Cardiac septum (tissue), 1 donor: ENCODE measurements at regions not wholly inside any gene's neighbourhood (a gene's known extent, or its start where the extent isn't known, plus 50 kb on each side); places are given as distances from the start of the nearest gene placed in this dataset.

Experiments
- DNase-seq: peaks from one replicate; pipeline ENCODE4 v3.0.0-alpha.2; 2020; ENCODE audit warnings: low spot score
- intact Hi-C: fragments of 100-400 bp; cut with DNase I; formaldehyde crosslinking; loops from one replicate; pipeline ENCODE4 v1.14.0; 2022
- donor health status: DM: no; HTN: no; CAD: no.

DNA sequence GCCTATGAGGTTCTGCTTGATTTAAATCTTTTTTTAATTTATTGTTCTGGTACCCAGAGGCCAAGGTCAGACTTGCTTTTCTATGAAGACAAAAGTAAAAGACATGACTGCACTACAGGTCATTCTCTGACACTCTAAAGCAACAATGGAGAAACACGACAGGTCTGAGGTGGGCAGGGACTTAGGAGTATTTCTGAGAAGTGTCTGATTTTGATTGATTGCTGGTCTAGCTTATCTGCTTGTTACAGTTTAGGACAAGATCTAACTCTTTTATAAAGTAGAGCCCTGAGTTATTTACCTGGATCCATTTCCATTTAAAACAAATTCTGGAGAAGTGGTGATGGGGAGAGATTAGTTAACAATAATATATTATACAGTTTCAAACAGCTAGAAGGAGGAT lies 115.2 kb upstream of the STT3B start:
- intact Hi-C loops = loop anchor here (10.0 kb wide), 1 partner anchor 153 kb away; no protein-coding TSS in a partner anchor
- DNase-seq = no peak

DNA sequence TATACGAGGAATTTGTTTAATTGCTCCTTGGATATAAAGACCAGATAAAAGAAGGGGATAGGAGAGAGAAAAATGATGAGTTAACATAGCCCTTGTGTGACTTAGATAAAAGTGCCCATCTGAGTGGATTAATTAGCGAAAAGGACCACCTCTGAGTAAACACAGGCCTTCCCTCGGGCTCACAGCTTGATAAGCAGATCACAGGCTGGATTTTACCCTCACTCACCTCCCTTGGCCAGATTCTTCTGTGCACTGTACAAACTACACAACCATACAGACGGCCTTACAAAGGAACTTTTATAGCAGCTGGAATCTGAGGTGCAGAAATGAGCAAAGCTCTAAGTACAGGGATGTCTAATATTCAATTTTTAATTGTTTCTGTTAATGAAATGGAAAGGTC lies 112.4 kb upstream of the STT3B start:
- intact Hi-C loops = no loop called here
- DNase-seq = no peak

DNA sequence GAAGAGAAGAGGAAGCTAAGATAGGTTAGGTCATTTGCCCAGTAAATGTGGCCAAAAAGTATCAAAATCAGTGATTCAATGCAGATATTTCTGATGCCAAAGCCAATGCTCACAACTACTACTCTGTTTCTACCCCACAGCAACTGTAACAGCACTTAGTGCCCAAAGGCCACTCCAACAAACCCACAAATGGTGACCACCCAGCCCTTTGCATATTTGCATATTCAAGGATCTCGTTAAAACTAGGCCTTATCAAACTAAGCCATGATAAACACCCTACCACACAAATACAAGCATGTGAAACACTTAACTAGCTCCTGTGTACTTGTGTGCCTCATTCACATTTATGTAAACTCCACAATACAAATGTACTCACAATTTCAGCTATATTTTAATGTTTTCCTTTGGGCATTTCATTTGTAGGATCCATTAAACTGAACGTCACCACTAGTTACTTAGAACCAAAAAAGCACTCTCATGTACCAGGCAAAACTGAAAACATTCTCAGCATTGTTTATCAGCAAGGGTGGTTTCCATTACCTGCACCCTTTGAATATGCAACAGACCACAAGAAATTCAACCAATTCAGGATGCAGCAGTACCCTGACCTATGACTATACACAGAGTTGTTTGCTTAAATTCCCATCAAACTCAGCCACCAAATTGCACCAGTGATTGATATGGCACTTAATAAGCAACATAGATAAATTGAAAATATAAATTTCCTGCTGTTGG lies 111.2 kb upstream of the STT3B start:
- intact Hi-C loops = no loop called here

DNA sequence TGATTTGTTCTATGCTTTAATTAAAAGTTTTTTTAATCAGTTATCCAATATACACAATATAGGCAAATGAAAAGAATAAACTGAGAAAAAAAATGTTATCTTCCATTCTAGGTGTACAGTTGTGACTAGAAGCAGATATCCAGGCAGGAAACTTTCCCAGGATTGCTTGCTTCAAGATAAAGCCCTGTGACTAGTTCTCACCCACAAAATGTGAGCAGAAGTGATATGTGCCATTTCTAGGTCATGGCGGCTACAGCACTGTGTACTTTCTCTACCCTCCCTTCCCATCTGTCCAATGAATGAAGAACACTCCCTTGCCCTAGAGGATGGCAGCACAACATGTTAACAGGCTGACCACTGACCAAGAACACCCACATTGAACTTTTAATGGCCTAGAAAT lies 110.5 kb upstream of the STT3B start:
- DNase-seq = no peak
- intact Hi-C loops = no loop called here

More for the DNA sequence above, 111.2 kb upstream of the STT3B start:
- no peak for DNase-seq

DNA sequence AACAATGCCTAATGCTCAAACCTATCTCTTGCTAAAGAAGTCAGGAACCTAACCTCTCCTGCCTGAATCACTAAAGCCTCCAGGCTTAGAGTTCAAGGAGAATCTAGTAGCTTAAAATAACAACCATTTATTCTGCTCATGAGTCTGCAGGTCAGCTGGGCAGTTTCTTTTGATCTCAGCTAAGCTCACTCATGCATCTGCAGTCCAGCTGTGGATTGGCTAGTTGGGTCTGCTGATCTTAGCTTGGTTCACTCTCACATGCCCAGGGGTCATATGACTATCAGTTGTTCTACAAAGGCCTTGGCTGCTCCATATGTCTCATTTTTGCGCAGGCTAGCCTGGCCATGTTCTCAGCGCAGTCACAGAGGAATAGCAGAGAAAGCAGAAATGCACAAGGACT lies 109.2 kb upstream of the STT3B start:
- intact Hi-C loops = no loop called here
- no peak for DNase-seq

DNA sequence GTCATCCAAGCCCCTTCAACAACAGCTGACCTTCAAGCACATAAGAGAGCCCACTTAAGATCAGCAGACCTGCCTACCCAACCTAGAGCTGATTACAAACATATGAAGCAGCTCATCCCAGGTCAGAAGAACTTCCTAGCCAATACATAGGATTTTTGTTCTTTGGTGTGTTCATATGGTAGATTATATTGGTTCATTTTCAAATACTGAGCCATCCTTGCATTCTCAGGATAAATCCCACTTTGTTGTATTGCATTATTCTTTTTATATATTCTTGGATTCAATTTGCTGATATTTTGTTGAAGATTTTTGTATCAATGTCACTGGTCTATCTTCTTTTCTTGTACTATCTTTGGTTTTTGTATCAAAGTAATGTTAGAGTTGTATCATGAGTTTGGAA lies 107.3 kb upstream of the STT3B start:
- no peak for DNase-seq
- intact Hi-C loops = no loop called here

DNA sequence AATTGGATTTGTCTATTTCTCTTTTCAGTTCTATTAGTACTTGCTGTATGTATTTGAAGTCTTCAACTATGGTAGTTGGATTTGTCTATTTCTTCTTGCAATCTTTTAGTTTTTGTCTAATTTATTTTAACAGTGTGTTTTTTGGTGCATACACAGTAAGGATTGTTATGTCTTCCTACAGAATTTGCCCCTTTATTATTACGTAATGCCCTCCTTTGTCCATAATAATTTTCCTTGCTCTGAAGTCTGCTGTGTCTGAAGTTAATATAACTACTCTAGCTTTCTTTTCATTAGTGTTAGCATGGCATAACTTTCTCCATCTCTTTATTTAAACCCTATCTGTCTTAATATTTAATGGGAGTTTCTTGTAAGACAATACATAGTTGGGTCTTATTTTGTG lies 105.1 kb upstream of the STT3B start:
- no peak for DNase-seq
- intact Hi-C loops = no loop called here

DNA sequence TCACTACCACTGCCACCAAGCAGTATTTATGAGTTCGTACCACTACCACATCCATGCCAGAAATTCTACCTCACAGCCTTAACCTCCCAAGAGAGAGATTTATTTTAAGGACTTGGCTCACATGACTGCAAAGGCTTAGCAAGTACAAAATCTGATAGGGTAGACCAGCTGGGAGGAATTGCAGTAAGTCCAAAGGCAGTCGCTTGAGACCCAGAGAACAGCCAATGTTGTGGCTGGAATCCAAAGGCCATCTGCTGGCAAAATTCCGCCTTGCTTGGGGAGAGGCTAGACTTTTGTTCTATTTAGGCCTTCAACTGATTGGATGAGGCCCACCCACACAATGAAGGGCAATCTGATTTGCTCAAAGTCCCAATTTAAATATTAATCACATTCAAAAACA lies 101.4 kb upstream of the STT3B start:
- no peak for DNase-seq
- intact Hi-C loops = no loop called here

DNA sequence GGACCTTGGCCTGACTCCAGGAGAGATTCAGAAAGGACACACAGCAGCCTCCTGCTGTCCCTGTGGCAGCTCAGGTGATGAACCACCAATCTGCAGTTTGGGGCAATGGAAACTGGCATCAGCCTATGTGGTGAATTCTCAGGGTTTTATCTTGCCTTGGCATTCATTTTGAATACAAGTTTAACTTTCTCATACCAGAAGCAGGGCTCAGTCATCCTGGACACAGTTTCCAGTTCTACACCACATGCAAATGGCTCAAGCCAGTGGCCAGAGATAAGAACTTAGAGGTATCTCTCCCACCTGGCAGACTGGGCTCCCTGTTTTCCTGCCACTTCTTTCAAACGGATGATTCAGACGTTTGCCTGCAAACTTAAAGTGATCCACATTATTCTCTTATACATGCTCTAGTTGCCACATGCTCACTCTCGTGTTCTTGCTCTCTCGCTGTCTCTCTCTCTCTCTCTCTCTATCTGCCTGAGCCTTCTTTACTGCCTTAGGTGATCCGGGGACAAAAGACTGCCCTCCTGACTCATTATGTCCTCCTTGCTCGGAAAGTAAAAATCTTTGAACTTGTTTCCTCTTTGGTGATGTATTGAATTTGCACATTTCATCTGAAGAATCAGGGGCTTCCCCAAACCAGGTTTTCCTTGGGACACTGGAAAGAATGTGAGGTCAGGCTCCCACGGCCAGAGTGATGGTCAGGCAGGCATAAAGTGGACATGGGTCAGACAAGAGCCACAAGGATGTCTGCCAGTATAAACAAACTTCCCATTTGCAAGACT lies 99.6 kb upstream of the STT3B start:
- no peak for DNase-seq
- intact Hi-C loops = no loop called here

DNA sequence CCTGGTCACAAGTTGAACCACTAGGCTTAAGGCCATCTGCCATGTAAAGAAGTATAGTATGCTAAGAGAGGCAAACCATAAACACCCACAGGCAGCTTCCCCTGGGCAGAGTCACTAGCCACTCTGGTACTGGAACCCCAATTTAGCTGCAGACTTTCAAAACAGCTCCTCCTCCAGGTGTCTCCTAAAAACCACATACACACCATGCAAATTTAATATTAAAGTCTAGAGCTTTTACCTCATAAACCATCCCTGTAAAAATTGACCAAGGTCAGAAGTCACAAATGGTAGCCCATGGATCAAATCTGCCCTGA lies 99.1 kb upstream of the STT3B start:
- DNase-seq = no peak
- intact Hi-C loops = no loop called here

DNA sequence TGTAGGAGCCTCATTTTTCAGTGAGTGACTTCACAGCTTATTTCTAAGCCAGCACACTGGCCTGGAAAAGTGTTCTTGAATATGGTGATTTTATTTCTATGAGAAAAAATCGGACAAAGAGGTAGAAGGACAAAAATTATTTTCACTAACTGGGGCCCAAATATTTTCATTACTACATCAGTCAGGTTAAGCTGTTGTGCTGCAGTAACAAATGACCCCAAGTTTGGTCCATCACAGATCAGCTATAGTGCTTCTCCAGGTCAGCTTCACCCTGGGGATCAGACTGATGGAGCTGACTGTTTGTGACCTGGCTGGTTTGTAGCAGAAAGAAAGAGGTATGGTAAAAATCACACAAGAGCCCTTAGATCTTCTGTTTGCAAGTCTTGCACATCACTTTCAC lies 97.9 kb upstream of the STT3B start:
- DNase-seq = no peak

DNA sequence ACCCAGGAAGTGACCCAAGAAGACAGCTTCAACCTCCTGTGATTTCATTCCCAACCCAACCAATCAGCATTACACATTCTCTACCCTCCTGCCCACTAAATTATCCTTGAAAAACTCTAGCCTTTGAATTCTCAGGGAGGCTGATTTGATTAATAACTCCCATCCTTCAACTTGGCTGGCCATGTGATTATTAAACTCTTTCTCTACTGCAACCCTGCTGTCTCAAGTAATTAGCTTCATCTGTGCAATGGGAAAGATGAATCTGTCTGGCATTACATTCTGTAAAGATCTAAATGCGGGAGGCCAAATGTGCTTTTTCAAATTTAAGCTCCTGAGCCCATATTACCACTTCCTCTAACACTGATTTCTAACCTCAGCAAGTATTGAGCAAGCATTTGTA lies 95.9 kb upstream of the STT3B start:
- intact Hi-C loops = no loop called here
- DNase-seq = no peak

More for the DNA sequence above, 97.9 kb upstream of the STT3B start:
- intact Hi-C loops = no loop called here

DNA sequence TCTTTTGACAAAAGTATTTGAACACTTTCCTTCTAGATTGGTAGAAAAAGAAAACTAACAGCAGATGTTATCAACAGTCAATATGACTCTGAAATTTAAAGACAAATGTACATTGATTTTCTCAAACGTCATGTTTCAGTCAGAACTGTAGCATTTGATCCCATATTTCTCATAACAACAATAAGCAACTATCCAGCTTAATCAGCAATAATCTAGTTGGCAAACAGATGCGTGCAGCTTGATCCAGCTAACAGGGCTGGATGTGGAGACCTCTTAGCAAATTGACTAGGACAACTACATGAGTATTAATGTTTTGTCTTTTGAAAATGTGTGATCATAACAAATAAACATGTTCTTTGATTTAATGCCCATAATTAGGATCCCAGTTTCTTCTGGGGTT lies 94.0 kb upstream of the STT3B start:
- intact Hi-C loops = no loop called here
- no peak for DNase-seq

DNA sequence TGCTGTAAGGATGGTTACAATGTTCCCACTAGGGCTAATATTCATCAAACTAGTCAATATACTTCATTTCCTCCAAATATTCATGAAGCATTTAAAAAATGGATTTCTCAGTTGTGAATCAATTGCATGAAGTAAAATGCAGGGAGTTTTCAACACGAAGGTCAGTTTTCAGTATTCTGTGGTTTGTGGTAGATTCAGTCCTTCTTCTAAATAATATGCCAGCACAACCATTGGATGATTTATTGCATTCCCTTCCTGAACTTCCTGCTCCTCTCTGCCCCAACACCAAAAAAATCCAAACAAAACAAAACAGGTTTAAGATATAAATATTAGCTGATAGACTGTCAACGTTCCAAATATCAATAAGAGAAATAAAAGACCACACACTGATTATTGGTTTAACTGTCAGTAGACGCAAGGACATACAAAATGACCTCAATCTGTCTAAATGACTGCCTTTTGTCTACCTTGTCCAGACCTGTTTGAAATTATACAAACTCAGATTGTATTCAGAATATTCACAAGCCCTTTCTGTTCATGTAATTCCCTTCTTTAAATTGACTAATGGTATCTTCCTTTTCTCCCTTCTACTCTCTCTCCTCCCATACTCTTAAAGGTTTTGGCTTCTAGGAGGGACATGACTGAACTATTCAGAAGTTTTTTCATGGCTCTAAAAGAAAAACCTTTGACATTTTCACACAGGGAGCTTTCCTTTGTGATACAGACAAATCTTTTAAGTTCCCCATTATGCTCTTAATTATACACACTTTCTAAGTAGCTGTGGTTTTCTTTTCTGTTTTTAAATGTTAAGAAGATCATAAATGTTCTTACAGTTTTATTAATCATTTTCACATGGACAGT lies 92.6 kb upstream of the STT3B start:
- intact Hi-C loops = no loop called here
- no peak for DNase-seq

DNA sequence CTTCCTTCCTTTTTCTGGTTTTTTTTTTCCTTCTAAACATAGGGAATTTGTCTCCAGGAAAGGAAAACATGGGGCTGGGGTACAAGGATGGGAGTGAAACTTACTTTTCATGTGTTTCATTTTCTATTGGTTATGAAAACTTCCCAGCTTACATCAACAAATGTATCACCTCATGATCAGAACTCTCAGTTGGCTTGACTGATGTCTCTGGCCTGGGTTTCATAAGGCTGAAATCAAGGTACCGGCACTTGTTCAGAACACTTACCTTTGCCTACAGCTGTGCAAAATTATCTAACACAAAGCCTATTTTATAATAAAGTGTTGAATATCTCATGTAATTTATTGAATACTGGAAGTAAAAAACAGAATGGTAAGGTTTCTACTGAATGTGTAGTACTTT lies 91.8 kb upstream of the STT3B start:
- no peak for DNase-seq
- intact Hi-C loops = no loop called here

DNA sequence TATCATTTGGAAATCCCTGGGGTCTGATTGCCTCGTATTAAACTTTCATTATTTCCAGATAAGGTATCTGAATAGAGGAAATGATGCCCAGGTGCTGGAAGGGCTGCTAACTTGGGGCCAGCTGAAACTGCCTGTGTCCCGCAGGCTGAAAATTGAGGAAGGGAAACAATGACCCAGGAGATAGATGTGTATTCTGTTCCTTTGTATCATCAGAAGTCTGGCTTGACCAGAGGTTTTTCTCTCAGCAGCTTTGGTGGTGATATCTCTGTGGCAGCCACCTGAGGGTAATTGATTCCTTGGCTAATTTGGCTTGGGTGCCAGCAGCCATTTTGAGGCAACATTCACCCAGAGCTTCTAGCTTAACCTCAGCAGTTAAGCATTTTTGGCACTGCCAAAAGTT lies 90.0 kb upstream of the STT3B start:
- intact Hi-C loops = no loop called here
- no peak for DNase-seq

DNA sequence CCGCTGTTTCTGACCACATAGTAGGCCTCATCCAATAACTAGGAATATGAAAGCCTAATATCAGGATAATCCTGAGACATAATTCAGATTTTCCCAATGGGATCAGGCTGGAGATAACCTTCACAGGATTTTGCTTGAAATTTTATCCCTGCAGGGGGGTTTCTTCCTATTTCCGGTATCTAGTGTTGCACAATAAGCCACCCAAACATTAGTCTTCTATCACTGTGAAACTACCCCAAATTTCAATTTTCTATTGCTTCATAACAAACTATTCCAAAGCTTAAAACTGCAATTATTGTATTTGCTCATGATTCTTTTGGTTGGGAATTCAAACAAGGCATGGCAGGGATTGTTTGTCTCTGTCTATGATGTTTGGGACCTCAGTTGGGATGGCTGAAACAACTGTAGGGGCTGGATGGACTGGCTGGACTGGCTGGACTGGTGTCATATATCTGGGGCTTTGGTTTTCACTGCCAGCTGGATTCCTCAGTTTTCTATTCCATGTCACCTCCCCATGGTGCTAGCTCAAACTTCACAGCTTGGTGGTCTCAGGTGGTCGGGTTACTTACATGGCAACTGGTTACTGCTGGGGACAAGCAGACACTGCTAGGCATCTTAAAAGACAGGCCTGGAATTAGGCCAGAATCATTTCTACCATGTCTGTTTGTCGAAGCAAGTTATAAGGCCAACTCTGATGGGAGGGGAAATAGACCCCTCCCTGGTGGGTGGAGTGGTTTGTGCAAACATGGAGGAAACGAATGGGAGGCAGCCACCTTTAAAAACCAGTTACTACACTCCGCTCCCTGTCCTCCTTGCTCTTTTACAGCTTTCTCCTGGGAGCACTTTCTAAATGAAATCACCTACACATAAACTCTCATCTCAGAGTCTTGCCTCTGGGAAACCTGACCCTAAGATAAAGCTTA lies 88.2 kb upstream of the STT3B start:
- intact Hi-C loops = no loop called here

DNA sequence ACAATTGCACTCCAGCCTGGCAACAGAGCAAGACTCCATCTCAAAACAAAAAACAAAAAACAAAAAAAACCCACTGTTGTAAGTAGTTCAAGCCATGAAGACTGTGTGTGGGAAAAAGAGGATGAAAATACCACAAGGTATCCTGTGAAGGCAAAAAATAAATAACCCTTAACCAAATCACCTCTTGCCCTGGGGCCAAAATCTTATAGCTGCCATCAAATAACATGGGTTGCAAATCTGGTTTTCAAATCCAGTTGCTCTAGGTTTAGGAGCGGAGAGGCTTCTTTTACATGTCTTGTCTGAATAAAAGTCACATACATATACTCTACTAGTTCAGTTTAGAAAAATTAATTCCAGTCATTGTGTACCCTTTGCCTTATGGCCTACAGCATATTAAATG lies 87.0 kb upstream of the STT3B start:
- DNase-seq = no peak
- intact Hi-C loops = no loop called here

More for the DNA sequence above, 88.2 kb upstream of the STT3B start:
- DNase-seq = no peak

DNA sequence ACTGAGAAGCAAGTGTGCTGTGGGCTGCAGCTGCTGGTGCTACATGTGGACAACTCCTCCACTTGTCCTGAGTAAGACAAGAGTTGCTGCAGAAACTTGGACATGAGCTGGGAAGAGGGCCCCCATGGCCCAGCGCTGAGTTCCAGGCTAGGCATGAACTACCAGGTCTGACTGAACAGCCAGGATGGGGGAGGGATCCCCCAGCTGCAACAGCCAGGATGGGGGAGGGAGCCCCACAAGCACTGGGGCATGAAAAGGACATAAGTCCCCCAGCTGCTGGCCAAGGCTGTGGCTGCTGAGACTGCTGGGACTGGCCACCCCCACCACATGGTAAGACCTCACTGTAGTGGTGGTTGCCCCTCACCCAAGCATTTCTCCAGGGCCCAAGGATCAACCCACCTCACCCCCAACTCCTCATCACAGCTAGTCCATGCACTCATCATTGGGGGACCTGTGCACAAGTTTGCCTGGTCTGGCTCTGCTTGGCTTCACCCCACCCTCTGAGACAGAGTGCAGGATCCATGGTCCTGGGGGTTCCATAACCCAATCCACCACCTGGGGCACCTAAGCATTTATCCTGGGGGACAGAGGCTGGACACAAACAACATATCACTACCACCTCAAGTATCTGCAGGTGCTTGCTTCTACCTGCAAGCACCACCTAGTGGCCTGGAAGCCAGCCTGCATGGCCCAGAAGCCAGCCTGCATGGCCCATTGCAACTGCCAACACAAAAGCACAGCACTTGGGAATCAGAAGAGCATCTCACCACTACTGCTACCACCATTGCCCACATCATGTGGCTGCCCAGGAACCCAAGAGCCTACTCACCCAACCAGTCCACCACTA lies 84.5 kb upstream of the STT3B start:
- DNase-seq = no peak
- intact Hi-C loops = no loop called here
